ENCODE measurements at regions not wholly inside any gene's neighbourhood (a gene's known extent, or its start where the extent isn't known, plus 50 kb on each side); places are given as distances from the start of the nearest gene placed in this dataset.

DNA sequence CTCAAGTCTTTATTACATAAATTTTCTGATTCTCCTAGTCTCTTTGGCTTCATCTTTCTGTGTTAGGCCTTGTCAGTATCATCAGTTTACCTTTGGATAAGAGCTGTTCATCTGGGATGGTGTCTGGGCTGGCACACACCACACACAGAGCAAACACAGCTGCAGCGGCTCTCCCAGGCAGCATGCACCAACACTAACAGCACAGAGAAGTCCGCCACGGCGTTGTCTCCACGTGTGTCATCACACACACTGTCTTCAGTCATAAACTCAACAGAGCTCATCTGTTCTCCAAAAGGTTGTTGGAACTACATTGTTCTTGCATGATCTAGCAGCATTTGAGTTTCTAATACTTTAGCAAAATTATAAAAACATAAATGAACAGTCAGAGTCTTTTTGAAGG lies 851.9 kb upstream of the FRG1 start:
- TF ChIP-seq POLR2AphosphoS5 (IDR thresholded peaks at IDR 0.05) = no peak
- no peak for TF ChIP-seq POLR2A (IDR thresholded peaks at IDR 0.05)
- TF ChIP-seq, protein P1, sequence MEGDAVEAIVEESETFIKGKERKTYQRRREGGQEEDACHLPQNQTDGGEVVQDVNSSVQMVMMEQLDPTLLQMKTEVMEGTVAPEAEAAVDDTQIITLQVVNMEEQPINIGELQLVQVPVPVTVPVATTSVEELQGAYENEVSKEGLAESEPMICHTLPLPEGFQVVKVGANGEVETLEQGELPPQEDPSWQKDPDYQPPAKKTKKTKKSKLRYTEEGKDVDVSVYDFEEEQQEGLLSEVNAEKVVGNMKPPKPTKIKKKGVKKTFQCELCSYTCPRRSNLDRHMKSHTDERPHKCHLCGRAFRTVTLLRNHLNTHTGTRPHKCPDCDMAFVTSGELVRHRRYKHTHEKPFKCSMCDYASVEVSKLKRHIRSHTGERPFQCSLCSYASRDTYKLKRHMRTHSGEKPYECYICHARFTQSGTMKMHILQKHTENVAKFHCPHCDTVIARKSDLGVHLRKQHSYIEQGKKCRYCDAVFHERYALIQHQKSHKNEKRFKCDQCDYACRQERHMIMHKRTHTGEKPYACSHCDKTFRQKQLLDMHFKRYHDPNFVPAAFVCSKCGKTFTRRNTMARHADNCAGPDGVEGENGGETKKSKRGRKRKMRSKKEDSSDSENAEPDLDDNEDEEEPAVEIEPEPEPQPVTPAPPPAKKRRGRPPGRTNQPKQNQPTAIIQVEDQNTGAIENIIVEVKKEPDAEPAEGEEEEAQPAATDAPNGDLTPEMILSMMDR (IDR thresholded peaks at IDR 0.05) = no peak
- no peaks in the 10 kb centered on the region for H3K27me3 ChIP-seq
- no peak overlapping the region for H3K27ac ChIP-seq
- no peaks in the 10 kb centered on the region for H3K4me1 ChIP-seq
- intact Hi-C loops (cut with DNase I; ENCODE audit: low total_unique reads) = no loop called here
- no peak overlapping the region for H3K4me3 ChIP-seq
- H3K9me3 ChIP-seq = no peaks in the 10 kb centered on the region
- H3K36me3 ChIP-seq = no peaks in the 10 kb centered on the region
- DNase-seq (ENCODE audit: low spot score in 2 of 2) = no peak

DNA sequence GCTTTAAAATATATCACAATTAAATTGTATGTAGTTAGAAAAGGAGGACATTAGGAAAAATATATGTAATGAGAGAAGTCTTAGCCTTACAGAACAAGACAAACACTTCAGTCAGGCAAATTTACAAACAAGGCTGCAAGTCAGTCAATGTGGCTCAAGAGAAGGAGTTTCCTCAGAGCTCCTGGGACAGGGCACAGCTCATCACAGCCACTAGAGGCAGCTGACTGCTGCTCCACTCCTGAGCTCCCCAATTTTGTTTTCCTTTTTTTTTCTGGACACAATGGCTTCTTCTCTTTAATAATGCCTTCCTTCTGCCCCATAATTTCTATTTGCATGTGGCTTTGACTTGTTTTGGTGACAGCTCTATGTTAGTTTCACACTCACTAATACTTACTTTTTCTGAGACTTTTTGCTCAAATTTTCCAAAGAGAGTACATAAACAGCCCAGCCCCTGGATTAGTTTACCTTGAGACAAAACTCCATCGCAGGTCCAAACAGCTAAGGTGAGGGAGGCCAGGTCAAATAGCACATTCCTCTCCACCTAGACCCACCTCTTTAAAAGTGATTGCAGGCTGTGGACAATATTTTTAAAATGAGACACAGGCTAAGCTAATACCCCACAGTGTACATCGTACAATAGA lies 850.4 kb upstream of the FRG1 start:
- no peak overlapping the region for H3K4me3 ChIP-seq
- H3K36me3 ChIP-seq = no peaks in the 10 kb centered on the region
- TF ChIP-seq, protein P1 (IDR thresholded peaks at IDR 0.05) = peak in 1 of 3 donors; percentile 20
- no peak for TF ChIP-seq POLR2A (IDR thresholded peaks at IDR 0.05)
- DNase-seq (ENCODE audit: low spot score in 2 of 2) = no peak
- no peaks in the 10 kb centered on the region for H3K4me1 ChIP-seq
- intact Hi-C loops (cut with DNase I; ENCODE audit: low total_unique reads) = no loop called here
- no peaks in the 10 kb centered on the region for H3K9me3 ChIP-seq
- H3K27ac ChIP-seq = no peak overlapping the region
- H3K27me3 ChIP-seq = no peaks in the 10 kb centered on the region

DNA sequence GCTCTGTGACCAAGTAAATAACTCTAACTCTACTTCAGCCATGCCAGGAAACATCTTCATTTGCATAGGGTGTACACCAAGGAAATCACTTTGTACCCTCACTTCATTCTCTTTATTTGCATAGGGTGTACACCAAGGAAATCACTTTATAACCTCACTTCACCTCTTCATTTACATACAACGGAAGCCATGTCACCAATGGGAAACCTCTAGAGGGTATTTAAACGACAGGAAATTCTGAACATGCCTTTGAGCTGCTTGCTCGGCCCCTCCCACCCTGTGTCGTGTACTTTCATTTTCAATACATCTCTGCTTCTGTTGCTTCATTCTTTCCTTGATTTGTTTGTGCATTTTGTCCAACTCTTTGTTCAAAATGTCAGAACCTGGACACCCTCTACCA lies 848.1 kb upstream of the FRG1 start:
- Histone ChIP-seq H3K27ac (no peak overlapping the region), H3K27me3 (no peaks in the 10 kb centered on the region), H3K9me3 (no peaks in the 10 kb centered on the region), H3K36me3 (no peaks in the 10 kb centered on the region), H3K4me3 (no peak overlapping the region), H3K4me1 (no peaks in the 10 kb centered on the region)
- no peak for DNase-seq (ENCODE audit: low spot score in 2 of 2)
- intact Hi-C loops (cut with DNase I; ENCODE audit: low total_unique reads) = no loop called here
- TF ChIP-seq, protein P1 (IDR thresholded peaks at IDR 0.05) = no peak
- TF ChIP-seq POLR2AphosphoS5 (IDR thresholded peaks at IDR 0.05) (no peak), POLR2A (IDR thresholded peaks at IDR 0.05) (no peak)

DNA sequence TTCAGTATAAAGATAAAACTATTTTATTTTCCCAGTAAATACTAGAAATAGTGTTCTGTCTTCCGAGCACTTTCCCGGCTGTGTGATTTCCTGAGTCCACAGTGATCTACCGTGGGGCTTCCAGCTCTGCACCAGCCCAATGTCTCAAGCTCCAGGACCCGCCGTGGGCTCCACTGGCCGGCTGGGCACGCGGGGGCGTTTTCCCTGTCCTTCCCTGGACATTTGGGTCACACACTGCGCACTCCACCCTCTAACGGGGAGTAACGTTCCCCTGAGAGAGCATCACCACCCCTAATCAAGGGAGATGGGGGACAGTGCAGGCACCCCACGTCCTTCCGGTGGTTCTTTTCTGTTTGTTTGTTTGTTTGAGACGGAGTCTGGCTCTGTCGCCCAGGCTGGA lies 844.6 kb upstream of the FRG1 start:
- DNase-seq (ENCODE audit: low spot score in 2 of 2) = no peak
- Histone ChIP-seq H3K36me3 (no peaks in the 10 kb centered on the region), H3K9me3 (no peaks in the 10 kb centered on the region), H3K4me3 (no peak overlapping the region), H3K27ac (no peak overlapping the region), H3K27me3 (no peaks in the 10 kb centered on the region), H3K4me1 (no peaks in the 10 kb centered on the region)
- intact Hi-C loops (cut with DNase I; ENCODE audit: low total_unique reads) = no loop called here
- TF ChIP-seq, protein P1 (IDR thresholded peaks at IDR 0.05) = no peak
- TF ChIP-seq POLR2AphosphoS5 (IDR thresholded peaks at IDR 0.05) = no peak
- no peak for TF ChIP-seq POLR2A (IDR thresholded peaks at IDR 0.05)

DNA sequence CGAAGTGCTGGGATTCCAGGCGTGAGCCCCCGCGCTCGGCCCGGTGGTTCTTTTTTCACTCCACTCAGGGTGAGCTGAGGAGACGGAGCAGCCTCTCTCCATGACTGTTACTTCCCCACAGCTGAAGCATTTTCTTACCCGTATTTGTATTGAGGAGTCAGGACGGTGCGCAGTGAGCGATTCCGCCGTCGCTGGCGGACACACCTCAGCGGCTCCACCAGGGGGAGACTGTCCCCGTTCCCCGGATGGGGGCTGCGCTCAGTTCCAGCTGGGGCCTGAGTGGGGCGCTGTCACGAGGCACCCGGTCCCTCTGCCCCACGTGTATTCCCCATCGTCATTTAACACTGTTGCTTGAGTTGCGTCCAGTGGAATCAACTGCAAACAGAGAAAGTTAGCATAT lies 844.0 kb upstream of the FRG1 start:
- no peak overlapping the region for H3K4me3 ChIP-seq
- no peak for TF ChIP-seq POLR2AphosphoS5 (IDR thresholded peaks at IDR 0.05)
- TF ChIP-seq POLR2A (IDR thresholded peaks at IDR 0.05) = no peak
- TF ChIP-seq, protein P1 (IDR thresholded peaks at IDR 0.05) = no peak
- no peaks in the 10 kb centered on the region for H3K36me3 ChIP-seq
- DNase-seq (ENCODE audit: low spot score in 2 of 2) = no peak
- H3K27me3 ChIP-seq = no peaks in the 10 kb centered on the region
- H3K9me3 ChIP-seq = no peaks in the 10 kb centered on the region
- intact Hi-C loops (cut with DNase I; ENCODE audit: low total_unique reads) = no loop called here
- no peaks in the 10 kb centered on the region for H3K4me1 ChIP-seq
- H3K27ac ChIP-seq = no peak overlapping the region
